ENCODE measurements at regions not wholly inside any gene's neighbourhood (a gene's known extent, or its start where the extent isn't known, plus 50 kb on each side); places are given as distances from the start of the nearest gene placed in this dataset.
"Not testable (repeated sequence)": the region's sequence is repeated elsewhere in the genome, so short reads cannot be mapped to it uniquely, and the experiment has no call there.

DNA sequence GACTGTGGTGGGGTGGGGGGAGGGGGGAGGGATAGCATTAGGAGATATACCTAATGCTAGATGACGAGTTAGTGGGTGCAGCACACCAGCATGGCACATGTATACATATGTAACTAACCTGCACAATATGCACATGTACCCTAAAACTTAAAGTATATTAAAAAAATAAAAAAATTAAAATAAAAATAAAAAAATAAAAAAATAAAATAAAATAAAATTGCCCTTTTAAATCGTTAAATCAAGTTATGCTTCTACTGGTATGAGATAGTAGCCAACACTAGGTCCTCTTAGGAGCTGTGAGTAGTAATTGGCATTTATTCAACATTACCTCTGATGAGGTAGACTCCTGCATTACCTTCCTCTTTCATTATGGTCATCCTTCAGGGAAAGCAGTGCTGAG, 52.9 kb upstream of the FAM241A start:
- H3K4me1 ChIP-seq (ENCODE audit: control insufficient read depth, insufficient read depth, low read length); intact Hi-C loops (cut with micrococcal nuclease; ENCODE audit: unreplicated experiment); H3K27ac ChIP-seq (ENCODE audit: control insufficient read depth, insufficient read depth); H4K20me1 ChIP-seq (ENCODE audit: control insufficient read depth, insufficient read depth); RAD21 ChIA-PET (ENCODE audit: unreplicated experiment); H3K36me3 ChIP-seq (ENCODE audit: control insufficient read depth in 2 of 2, insufficient read depth in 2 of 2, low read length in 1 of 2); POLR2A ChIA-PET; H3K4me2 ChIP-seq (ENCODE audit: control insufficient read depth, insufficient read depth); FAIRE-seq; H3K9ac ChIP-seq (ENCODE audit: control insufficient read depth, insufficient read depth, low read length); H2AFZ ChIP-seq (ENCODE audit: control insufficient read depth, low read depth, low read length); CTCF ChIA-PET; BruUV-seq (replicated peaks); H3K79me2 ChIP-seq (ENCODE audit: control insufficient read depth, insufficient read depth, low read length); H3K9me3 ChIP-seq (replicated peaks; ENCODE audit: control insufficient read depth, insufficient read depth, low read length); H3K4me3 ChIP-seq; DNase-seq (ENCODE audit: low read depth, low spot score); H3K27me3 ChIP-seq (replicated peaks in 1 of 2; ENCODE audit: control insufficient read depth in 2 of 2, insufficient read depth in 2 of 2, low read length in 1 of 2); in situ Hi-C loops (cut with MboI); ATAC-seq: not testable (repeated sequence)
- SMC1A ChIA-PET (ENCODE audit: uncharacterized antibody, unreplicated experiment), result interaction anchor here (0.7 to 1.1 kb wide), 2 partner anchors 122 to 142 kb away, joined by 3 read pairs; no protein-coding TSS in a partner anchor
- WGBS (ENCODE audit: insufficient coverage, insufficient replicate concordance, low lambda C conversion rate, missing lambda C conversion rate), result 0% methylated on average over 2 of the region's 2 CpGs

DNA sequence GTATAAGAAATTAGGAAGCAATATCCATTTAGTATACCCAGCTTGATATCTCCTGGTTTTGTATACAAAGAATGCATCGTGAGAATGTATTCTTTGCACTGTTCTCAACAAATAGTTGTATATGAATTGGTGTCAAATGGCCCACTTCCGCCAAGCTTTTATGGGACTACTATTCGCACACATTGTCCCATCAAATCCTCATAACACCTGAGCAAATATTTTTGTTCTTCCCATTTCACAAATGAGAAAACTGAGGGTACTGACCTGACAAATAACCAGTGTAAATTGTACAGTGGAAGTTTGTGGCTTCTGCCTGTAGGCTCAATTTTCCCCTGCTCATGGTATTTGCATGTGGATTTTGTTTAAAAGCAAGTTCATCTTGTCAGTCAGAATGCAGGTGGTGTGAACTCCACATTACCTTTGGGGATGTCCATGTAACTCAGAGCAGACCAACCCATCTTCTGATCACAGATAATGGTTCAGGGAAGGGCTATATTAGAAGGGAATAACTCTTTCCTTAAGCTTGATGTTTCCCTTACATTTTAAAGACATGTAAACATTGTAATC, 51.5 kb upstream of the FAM241A start:
- ATAC-seq, result no peak

More for the DNA sequence above, 51.5 kb upstream of the FAM241A start:
- no peaks in the 10 kb centered on the region for H4K20me1 ChIP-seq (ENCODE audit: control insufficient read depth, insufficient read depth)
- no peaks in the 10 kb centered on the region for H3K27me3 ChIP-seq (replicated peaks in 1 of 2; ENCODE audit: control insufficient read depth in 2 of 2, insufficient read depth in 2 of 2, low read length in 1 of 2)
- POLR2A ChIA-PET, result interaction anchor here (0.6 kb wide), 1 partner anchor 1201 kb away, joined by 6 read pairs; no protein-coding TSS in a partner anchor
- CTCF ChIA-PET, result interaction anchor here (1.2 to 1.3 kb wide), 2 partner anchors 26 to 150 kb away, joined by 3 read pairs; no protein-coding TSS in a partner anchor
- H3K9me3 ChIP-seq (replicated peaks; ENCODE audit: control insufficient read depth, insufficient read depth, low read length), result no peaks in the 10 kb centered on the region
- SMC1A ChIA-PET (ENCODE audit: uncharacterized antibody, unreplicated experiment), result interaction anchor here (0.8 to 1.1 kb wide), 2 partner anchors 121 to 143 kb away, joined by 3 read pairs; no protein-coding TSS in a partner anchor
- BruUV-seq (replicated peaks), result no TSS peak
- no peak overlapping the region for H3K27ac ChIP-seq (ENCODE audit: control insufficient read depth, insufficient read depth)
- no peak overlapping the region for H3K4me2 ChIP-seq (ENCODE audit: control insufficient read depth, insufficient read depth)
- H3K4me3 ChIP-seq, result no peak overlapping the region
- DNase-seq (ENCODE audit: low read depth, low spot score) (no peak), FAIRE-seq (no peak)
- intact Hi-C loops (cut with micrococcal nuclease; ENCODE audit: unreplicated experiment), result no loop called here
- H3K9ac ChIP-seq (ENCODE audit: control insufficient read depth, insufficient read depth, low read length), result no peak overlapping the region
- in situ Hi-C loops (cut with MboI), result no loop called here
- RAD21 ChIA-PET (ENCODE audit: unreplicated experiment), result interaction anchor here (1.9 kb wide), 1 partner anchor 150 kb away, joined by 5 read pairs; no protein-coding TSS in a partner anchor
- no peaks in the 10 kb centered on the region for H3K4me1 ChIP-seq (ENCODE audit: control insufficient read depth, insufficient read depth, low read length)
- no peak overlapping the region for H2AFZ ChIP-seq (ENCODE audit: control insufficient read depth, low read depth, low read length)
- 79% methylated on average over 3 of the region's 3 CpGs for WGBS (ENCODE audit: insufficient coverage, insufficient replicate concordance, low lambda C conversion rate, missing lambda C conversion rate)
- no peaks in the 10 kb centered on the region for H3K79me2 ChIP-seq (ENCODE audit: control insufficient read depth, insufficient read depth, low read length)
- TF ChIP-seq, protein P1, sequence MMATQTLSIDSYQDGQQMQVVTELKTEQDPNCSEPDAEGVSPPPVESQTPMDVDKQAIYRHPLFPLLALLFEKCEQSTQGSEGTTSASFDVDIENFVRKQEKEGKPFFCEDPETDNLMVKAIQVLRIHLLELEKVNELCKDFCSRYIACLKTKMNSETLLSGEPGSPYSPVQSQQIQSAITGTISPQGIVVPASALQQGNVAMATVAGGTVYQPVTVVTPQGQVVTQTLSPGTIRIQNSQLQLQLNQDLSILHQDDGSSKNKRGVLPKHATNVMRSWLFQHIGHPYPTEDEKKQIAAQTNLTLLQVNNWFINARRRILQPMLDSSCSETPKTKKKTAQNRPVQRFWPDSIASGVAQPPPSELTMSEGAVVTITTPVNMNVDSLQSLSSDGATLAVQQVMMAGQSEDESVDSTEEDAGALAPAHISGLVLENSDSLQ (IDR thresholded peaks at IDR 0.05), result 0 out of 2 replicates have a peak, but pooled peaks have one; percentile 11
- no peak for TF ChIP-seq FOXM1 (IDR thresholded peaks at IDR 0.05; ENCODE audit: low read depth, low read length)
- TF ChIP-seq NR2C2 (IDR thresholded peaks at IDR 0.05; ENCODE audit: borderline replicate concordance, control insufficient read depth, insufficient read length, low read depth), result no peak
- H3K36me3 ChIP-seq (ENCODE audit: control insufficient read depth in 2 of 2, insufficient read depth in 2 of 2, low read length in 1 of 2), result no peaks in the 10 kb centered on the region
